Esophagus mucosa (tissue), 1 donor: ENCODE measurements at regions not wholly inside any gene's neighbourhood (a gene's known extent, or its start where the extent isn't known, plus 50 kb on each side); places are given as distances from the start of the nearest gene placed in this dataset.

Experiments
- ATAC-seq: fragments of 200-7000 bp; cut with Tn5 transposase; one replicate; pipeline ENCODE4 v1.9.1; 2020
- donor health status: DM: yes; HTN: yes; CAD: no.

GRCh38 chr11:11789735-11790369 lies 51.9 kb upstream of the USP47 start:
- no peak for ATAC-seq

- ATAC-seq = peak; percentile 22
Observed at GRCh38 chr11:11788063-11788710, 53.6 kb upstream of the USP47 start.

DNA sequence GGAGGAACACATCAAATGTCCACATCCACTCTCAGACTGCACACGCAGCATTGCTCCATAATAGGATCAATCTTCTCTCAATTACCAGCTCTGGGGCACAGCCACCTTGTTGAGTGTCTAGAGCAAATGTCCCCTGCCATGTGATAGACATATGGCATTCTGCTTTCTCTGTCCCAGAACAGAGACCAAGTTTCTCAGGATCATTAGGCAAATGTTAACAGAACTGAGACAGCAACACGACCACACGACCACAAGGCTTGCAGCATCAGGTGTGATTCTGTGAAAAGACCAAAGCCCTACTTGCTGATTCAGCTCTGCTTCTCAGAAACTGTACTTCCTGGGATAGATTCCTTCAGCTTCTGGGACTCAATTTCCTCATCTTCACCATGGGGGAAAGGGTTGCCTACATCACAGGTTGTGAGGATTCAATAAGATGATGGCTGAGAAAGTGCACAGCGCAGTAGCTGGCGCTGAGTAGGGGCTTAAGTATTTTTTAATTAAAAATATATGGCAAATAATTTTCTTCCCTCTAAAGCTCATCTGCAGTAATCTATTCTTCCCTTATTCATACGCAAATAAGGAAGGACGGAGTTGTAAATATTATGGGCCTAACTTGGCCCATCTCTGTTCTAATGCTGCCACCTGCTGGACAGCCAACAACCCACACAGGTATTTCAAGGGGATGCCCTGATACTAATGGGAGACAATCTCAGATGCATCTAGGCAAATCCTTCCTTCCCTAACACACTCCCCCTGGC lies 54.3 kb upstream of the USP47 start:
- peak; percentile 88 for ATAC-seq

DNA sequence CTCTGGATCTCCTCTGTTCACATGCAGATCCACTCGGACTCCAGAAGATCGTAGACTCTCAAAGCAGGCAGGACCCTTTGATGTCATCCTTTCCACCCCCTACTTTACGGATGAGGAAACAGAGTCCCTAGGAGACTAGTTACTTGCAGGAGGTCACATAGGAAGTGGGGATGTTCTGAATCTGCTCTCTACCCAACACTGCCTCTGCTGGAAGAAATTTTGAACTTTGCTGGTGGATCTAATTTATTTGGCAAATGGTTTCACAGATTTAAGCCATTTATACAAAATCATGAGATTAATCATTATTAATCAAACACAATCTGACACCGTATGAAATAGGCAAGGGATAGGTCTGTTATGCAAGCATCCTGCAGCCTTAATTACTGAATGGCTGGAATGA lies 55.0 kb upstream of the USP47 start:
- ATAC-seq = no peak

DNA sequence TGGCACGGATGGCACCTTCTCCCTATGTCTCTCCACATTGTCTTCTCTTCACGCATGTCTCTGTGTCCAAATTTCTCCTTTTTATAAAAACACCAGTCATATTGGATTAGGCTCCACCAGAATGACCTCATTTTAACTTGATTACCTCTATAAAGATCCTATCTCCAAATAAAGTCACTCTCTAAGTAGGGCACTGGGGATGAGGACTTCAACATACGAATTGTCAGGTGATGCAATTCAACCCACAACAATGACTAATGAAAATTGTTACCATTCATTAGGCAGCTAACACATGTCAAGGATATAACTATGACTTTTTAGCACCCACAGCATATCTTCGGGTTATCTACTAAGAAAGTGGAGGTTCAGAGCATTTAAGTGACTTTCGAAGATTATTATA lies 55.5 kb upstream of the USP47 start:
- no peak for ATAC-seq

GRCh38 chr11:11782532-11783110 lies 59.2 kb upstream of the USP47 start:
- ATAC-seq = peak; percentile 84

DNA sequence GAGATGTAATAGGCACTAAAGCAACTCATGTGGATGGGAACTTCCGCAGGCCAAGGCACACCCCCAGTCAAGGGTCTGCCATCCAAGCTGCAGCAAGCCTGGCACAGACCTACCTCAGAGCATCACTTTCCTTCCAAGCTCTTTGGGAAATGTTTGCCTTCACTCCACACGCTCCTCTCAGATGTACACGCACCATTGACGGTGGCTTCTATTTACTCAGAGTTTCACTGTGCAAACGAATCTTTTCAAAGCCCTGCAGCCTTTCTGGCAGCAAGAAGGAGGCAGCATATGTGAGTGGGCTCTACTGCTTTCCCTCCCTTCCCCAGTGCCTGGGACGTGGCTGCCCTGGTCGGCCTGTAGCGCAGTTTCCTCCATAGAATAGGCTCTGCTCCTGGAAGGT lies 60.9 kb upstream of the USP47 start:
- no peak for ATAC-seq

- no peak for ATAC-seq
Observed at GRCh38 chr11:11779975-11780374, 61.8 kb upstream of the USP47 start.

- ATAC-seq = no peak
Observed at GRCh38 chr11:11777897-11778296, 63.9 kb upstream of the USP47 start.

- ATAC-seq = no peak
Observed at GRCh38 chr11:11776714-11777113, 65.1 kb upstream of the USP47 start.

GRCh38 chr11:11774928-11775327 lies 66.8 kb upstream of the USP47 start:
- no peak for ATAC-seq

DNA sequence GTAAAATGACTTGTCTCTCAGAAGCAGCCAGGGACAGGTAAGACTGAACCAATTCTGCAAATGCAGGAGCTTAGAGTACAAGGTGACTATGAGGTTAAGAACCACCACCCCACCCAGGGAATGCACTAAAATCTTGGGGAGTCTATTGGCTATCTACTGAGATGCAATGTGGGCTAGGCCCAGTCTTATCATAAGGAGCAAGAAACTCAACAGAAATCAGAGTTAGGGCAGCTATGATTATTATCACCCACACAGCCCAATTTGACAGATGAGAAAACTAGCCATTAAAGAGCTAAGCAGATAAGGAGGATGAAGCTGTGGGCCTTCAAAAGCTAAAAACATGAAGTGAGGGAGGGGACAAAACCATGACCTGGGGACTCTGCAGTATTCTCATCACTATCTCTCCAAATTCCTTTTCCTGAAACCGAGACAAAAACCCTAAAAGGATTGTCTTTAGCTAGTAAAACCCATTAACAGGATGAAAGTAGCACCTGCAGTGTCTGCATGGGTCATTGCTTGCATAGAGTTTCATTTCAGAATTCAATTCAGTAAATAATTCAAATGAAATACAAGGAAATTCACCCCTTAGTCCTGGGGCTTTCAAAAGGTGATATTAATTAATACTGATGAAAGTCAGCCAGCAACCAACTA lies 68.8 kb upstream of the USP47 start:
- no peak for ATAC-seq

- ATAC-seq = no peak
Observed at GRCh38 chr11:11770921-11771486, 70.8 kb upstream of the USP47 start.

DNA sequence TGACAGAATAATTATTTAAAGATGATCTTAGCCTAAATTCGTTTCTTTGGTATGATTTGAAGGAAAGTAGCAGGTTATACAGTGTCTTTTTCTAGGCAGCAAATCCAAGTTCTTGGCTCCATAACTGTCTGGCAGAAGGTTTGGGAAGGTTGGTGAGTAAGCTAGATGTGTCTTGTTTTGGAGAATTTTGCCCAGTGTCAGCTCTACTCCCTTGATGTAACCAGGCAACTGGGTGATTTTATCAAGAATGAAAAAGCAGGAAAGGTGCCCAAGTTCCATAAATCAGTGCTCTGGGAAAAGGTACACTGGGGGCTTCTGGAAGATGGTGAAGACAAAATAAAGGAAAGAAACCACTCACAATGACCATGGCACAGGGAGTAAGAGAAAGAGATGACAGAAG lies 71.5 kb upstream of the USP47 start:
- no peak for ATAC-seq

- ATAC-seq = no peak
Observed at GRCh38 chr11:11769782-11770181, 72.0 kb upstream of the USP47 start.

GRCh38 chr11:11769362-11769761 lies 72.4 kb upstream of the USP47 start:
- no peak for ATAC-seq

DNA sequence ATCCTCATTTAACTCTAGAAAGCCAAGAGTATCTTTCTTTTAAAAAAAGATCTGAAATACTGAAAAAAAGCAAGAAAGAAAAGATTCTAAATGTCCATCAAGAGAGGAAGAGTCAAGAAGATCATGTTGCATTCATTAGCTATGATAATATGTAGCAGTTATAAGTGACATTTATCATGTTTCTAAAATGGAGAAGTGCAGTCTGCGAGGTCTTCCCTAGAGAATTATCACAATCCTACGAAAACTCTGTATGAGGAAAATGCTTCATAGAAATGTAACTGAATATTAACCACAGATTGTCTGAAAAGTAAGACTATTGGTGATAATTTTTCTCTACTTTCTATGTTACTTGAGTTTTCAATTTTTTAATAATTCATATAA lies 77.4 kb upstream of the USP47 start:
- ATAC-seq = no peak

- ATAC-seq = no peak
Observed at GRCh38 chr11:11763796-11764422, 77.9 kb upstream of the USP47 start.

GRCh38 chr11:11760838-11761237 lies 80.9 kb upstream of the USP47 start:
- no peak for ATAC-seq

DNA sequence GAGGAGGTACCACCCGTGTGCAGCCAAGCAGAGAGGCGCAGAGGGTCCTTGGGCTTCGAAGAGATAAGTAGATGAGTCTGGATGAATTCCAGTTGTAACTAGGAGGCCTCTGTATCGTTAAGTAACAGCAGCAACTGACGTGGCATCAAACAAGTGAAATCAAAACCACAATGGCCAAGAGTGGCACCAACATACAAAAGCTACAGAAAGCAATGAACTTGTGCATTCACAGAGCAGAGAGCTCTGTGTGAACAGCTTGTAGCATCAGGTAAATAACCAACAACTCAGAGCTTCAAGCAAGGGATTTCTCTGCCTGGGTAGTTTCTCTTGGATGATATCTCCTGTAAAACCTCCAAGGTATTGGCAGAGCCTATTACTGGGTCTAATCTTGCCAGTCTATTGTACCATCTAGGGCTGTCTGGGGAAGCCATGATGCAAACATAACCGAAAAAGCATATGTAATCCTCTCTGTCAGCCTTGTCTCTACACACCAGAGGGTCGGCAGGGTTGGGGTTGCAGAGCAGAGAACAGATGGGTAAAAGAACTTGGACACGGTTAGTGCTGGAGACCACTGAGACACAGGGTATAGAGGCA lies 83.1 kb upstream of the USP47 start:
- no peak for ATAC-seq

- ATAC-seq = no peak
Observed at GRCh38 chr11:11757909-11758308, 83.9 kb upstream of the USP47 start.

GRCh38 chr11:11756718-11757117 lies 85.1 kb upstream of the USP47 start:
- ATAC-seq = no peak
